ENCODE measurements at regions not wholly inside any gene's neighbourhood (a gene's known extent, or its start where the extent isn't known, plus 50 kb on each side); places are given as distances from the start of the nearest gene placed in this dataset.

DNA sequence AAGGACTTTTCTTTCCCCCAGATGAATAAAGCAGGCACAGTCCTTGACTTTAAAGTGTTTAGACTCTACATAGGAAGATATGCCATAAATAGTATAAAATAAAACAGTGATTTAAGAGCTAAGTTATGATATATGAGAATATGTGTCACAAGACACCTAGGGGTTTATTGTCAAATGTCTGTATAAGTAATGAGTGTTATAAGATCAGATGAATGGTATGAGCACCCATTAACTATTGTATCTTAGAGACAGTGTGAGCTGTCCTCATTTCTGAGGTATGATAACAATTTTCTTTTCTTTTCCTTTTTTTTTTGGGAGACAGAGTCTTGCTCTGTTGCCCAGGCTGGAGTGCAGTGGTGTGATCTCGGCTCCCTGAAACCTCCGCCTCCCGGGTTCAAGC, 365.3 kb downstream of the RND3 start:
- TF ChIP-seq, protein P1, sequence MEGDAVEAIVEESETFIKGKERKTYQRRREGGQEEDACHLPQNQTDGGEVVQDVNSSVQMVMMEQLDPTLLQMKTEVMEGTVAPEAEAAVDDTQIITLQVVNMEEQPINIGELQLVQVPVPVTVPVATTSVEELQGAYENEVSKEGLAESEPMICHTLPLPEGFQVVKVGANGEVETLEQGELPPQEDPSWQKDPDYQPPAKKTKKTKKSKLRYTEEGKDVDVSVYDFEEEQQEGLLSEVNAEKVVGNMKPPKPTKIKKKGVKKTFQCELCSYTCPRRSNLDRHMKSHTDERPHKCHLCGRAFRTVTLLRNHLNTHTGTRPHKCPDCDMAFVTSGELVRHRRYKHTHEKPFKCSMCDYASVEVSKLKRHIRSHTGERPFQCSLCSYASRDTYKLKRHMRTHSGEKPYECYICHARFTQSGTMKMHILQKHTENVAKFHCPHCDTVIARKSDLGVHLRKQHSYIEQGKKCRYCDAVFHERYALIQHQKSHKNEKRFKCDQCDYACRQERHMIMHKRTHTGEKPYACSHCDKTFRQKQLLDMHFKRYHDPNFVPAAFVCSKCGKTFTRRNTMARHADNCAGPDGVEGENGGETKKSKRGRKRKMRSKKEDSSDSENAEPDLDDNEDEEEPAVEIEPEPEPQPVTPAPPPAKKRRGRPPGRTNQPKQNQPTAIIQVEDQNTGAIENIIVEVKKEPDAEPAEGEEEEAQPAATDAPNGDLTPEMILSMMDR (IDR thresholded peaks at IDR 0.05) = no peak
- no peak for TF ChIP-seq POLR2A (IDR thresholded peaks at IDR 0.05)

Measured in esophagus squamous epithelium (tissue), 4 donors.